Mesendoderm (in vitro differentiated cells): ENCODE measurements at regions not wholly inside any gene's neighbourhood (a gene's known extent, or its start where the extent isn't known, plus 50 kb on each side); places are given as distances from the start of the nearest gene placed in this dataset.
A peak's percentile ranks its signal among the peaks of the same experiment; 100 is the strongest.

Experiments
- DNase-seq: peaks from one replicate; pipeline ENCODE4 v3.0.0; 2013
- H2AK5ac ChIP-seq: 2 replicates; pipeline ENCODE4 v1.6.1; 2013; ENCODE audit warnings: low read length, inconsistent platforms
- H2BK120ac ChIP-seq: 2 replicates; pipeline ENCODE4 v1.6.1; 2013; ENCODE audit warnings: low read depth, mild to moderate bottlenecking, low read length, moderate library complexity, mixed read lengths
- H2BK15ac ChIP-seq: replicated peaks from 2 replicates; pipeline ENCODE4 v1.6.1; 2013; ENCODE audit warnings: low read depth, mild to moderate bottlenecking, moderate library complexity
- H2BK5ac ChIP-seq: 2 replicates; pipeline ENCODE4 v1.6.1; 2013; ENCODE audit warnings: low read length, inconsistent platforms
- H3K18ac ChIP-seq: 2 replicates; pipeline ENCODE4 v1.6.1; 2013; ENCODE audit warnings: mild to moderate bottlenecking, low read length, mixed read lengths
- H3K23ac ChIP-seq: one replicate; pipeline ENCODE4 v1.6.1; 2013; ENCODE audit warnings: low read length
- H3K27ac ChIP-seq: 2 replicates; pipeline ENCODE4 v1.5.1; 2013; ENCODE audit warnings: low read depth, mild to moderate bottlenecking, inconsistent platforms, low read length, moderate library complexity
- H3K27me3 ChIP-seq: 2 replicates; pipeline ENCODE4 v1.6.1; 2013; ENCODE audit warnings: low read length, control low read depth, mild to moderate bottlenecking, inconsistent platforms; ENCODE audit not compliant: insufficient read depth, poor library complexity
- H3K36me3 ChIP-seq: 2 replicates; pipeline ENCODE4 v1.6.1; 2013; ENCODE audit warnings: low read length, inconsistent platforms; ENCODE audit not compliant: control insufficient read depth, insufficient read depth
- H3K4ac ChIP-seq: one replicate; pipeline ENCODE4 v1.6.1; 2013; ENCODE audit warnings: low read depth, mild to moderate bottlenecking, low read length, moderate library complexity
- H3K4me1 ChIP-seq: 2 replicates; pipeline ENCODE4 v1.6.1; 2013; ENCODE audit warnings: low read depth, low read length, inconsistent platforms; ENCODE audit not compliant: control insufficient read depth
- H3K4me2 ChIP-seq: 2 replicates; pipeline ENCODE4 v1.6.1; 2013; ENCODE audit warnings: low read length
- H3K4me3 ChIP-seq: 2 replicates; pipeline ENCODE4 v1.5.1; 2013; ENCODE audit warnings: mild to moderate bottlenecking, low read length
- H3K56ac ChIP-seq: one replicate; pipeline ENCODE4 v1.6.1; 2013; ENCODE audit warnings: low read length
- H3K79me1 ChIP-seq: 2 replicates; pipeline ENCODE4 v1.6.1; 2013; ENCODE audit warnings: low read length, inconsistent platforms
- H3K79me2 ChIP-seq: 2 replicates; pipeline ENCODE4 v1.6.1; 2013; ENCODE audit warnings: mild to moderate bottlenecking, low read length; ENCODE audit not compliant: control insufficient read depth, insufficient read depth
- H3K9ac ChIP-seq: 2 replicates; pipeline ENCODE4 v1.6.1; 2013; ENCODE audit warnings: low read length, inconsistent platforms
- H4K5ac ChIP-seq: one replicate; pipeline ENCODE4 v1.6.1; 2013; ENCODE audit warnings: low read length
- H4K8ac ChIP-seq: one replicate; pipeline ENCODE4 v1.6.1; 2013; ENCODE audit warnings: low read depth, mild to moderate bottlenecking, control low read depth, low read length, moderate library complexity
- WGBS: extraction: QIAGEN DNeasy Blood & Tissue Kit; methylation state at CpG from one replicate; pipeline ENCODE4 v1.1.7; 2013; ENCODE audit warnings: low lambda C conversion rate, missing lambda C conversion rate; ENCODE audit not compliant: insufficient coverage; ENCODE audit errors: extremely low coverage; 5-methylcytosine and 5-hydroxymethylcytosine counted together

DNA sequence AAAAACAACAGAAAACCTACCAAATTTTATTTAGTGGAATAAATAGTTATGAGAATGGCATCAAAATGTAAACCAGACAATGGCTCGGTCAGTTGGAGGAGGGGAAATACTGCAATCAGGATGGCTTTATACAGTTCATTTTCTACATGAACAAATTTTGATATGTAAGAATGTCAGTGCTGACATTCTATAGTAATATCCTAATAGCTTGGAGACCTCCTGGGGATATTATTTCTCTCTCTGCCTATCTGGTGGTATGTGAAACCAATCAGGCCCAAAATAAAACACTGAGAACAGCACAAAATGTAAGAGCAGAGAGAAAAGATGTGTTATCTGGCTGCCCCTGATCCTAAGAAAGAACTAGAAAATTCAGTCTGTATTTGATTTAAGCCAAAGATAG lies 327.7 kb downstream of the UBE3D start:
- no peak overlapping the region for H2AK5ac ChIP-seq
- DNase-seq = no peak
- H3K56ac ChIP-seq = no peak overlapping the region
- H3K23ac ChIP-seq = no peak overlapping the region
- H2BK15ac ChIP-seq = no peak overlapping the region
- no peaks in the 10 kb centered on the region for H3K27me3 ChIP-seq
- no peaks in the 10 kb centered on the region for H3K4me1 ChIP-seq
- no peak overlapping the region for H3K18ac ChIP-seq
- H3K4me3 ChIP-seq = no peak overlapping the region
- H2BK5ac ChIP-seq = no peak overlapping the region
- no peaks in the 10 kb centered on the region for H3K79me1 ChIP-seq
- no peak overlapping the region for H3K9ac ChIP-seq
- H3K36me3 ChIP-seq = no peaks in the 10 kb centered on the region
- H2BK120ac ChIP-seq = no peak overlapping the region
- no peak overlapping the region for H3K27ac ChIP-seq
- no peak overlapping the region for H4K5ac ChIP-seq
- H3K4me2 ChIP-seq = no peak overlapping the region
- H3K79me2 ChIP-seq = no peaks in the 10 kb centered on the region
- no peak overlapping the region for H3K4ac ChIP-seq
- no peak overlapping the region for H4K8ac ChIP-seq
- WGBS = no CpG with 5 or more reads among the region's 1 CpG

DNA sequence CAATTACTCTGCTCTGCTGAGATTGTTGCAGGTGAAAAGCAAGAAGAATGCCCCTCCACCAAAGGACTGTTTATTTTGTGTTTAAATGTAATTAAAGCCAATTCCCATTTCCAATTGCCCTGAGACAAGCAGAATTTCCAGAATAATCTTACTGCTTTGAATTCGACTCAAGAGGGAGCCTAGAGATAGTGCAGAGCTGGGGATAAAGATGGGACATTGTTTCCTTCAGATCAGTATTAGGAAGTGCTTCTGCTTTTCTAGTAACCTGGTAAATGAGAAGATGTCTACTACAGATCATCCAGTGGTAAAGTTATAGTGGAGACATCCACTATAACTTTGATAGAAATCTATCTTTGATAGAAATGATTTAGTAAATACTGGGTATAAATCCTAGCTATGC lies 326.9 kb downstream of the UBE3D start:
- H4K5ac ChIP-seq = no peak overlapping the region
- no peak overlapping the region for H3K4me3 ChIP-seq
- no peak overlapping the region for H2BK120ac ChIP-seq
- H3K4ac ChIP-seq = no peak overlapping the region
- no peak overlapping the region for H2BK5ac ChIP-seq
- no CpG with 5 or more reads among the region's 1 CpG for WGBS
- no peak overlapping the region for H3K9ac ChIP-seq
- H3K18ac ChIP-seq = no peak overlapping the region
- no peak overlapping the region for H3K56ac ChIP-seq
- peak; percentile 11 for DNase-seq
- H3K4me2 ChIP-seq = no peak overlapping the region
- no peak overlapping the region for H2AK5ac ChIP-seq
- no peaks in the 10 kb centered on the region for H3K79me2 ChIP-seq
- H4K8ac ChIP-seq = no peak overlapping the region
- H3K36me3 ChIP-seq = no peaks in the 10 kb centered on the region
- H3K23ac ChIP-seq = no peak overlapping the region
- H3K4me1 ChIP-seq = no peaks in the 10 kb centered on the region
- no peaks in the 10 kb centered on the region for H3K79me1 ChIP-seq
- H3K27me3 ChIP-seq = no peaks in the 10 kb centered on the region
- H2BK15ac ChIP-seq = no peak overlapping the region
- no peak overlapping the region for H3K27ac ChIP-seq

DNA sequence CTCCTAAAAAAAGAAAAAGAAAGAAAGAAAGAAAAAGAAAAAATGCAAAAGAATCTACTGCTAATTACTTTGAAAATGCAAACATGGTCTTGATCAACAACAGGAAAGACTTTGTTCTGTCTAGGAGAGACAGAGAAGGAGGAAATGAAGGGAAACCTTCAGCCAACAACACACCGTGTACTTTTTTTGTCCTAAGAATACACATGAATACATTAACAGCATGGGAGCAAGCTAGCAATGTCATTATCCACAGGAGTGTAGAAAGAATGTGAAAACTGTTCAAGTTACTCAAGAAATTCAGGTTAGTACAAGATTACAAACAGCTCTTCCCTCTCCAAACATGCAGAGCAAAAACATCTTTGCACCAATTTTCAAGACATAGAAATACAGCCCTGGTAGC lies 326.3 kb downstream of the UBE3D start:
- Histone ChIP-seq H3K36me3 (no peaks in the 10 kb centered on the region), H2BK5ac (no peak overlapping the region), H3K4me1 (no peaks in the 10 kb centered on the region), H4K5ac (no peak overlapping the region), H3K27me3 (no peaks in the 10 kb centered on the region), H3K79me1 (no peaks in the 10 kb centered on the region), H3K56ac (no peak overlapping the region), H3K27ac (no peak overlapping the region), H3K23ac (no peak overlapping the region), H3K4ac (no peak overlapping the region), H3K18ac (no peak overlapping the region), H2BK15ac (no peak overlapping the region), H3K9ac (no peak overlapping the region), H3K4me2 (no peak overlapping the region), H2BK120ac (no peak overlapping the region), H4K8ac (no peak overlapping the region), H2AK5ac (no peak overlapping the region), H3K79me2 (no peaks in the 10 kb centered on the region), H3K4me3 (no peak overlapping the region)
- WGBS = no CpG with 5 or more reads among the region's 1 CpG
- DNase-seq = no peak

DNA sequence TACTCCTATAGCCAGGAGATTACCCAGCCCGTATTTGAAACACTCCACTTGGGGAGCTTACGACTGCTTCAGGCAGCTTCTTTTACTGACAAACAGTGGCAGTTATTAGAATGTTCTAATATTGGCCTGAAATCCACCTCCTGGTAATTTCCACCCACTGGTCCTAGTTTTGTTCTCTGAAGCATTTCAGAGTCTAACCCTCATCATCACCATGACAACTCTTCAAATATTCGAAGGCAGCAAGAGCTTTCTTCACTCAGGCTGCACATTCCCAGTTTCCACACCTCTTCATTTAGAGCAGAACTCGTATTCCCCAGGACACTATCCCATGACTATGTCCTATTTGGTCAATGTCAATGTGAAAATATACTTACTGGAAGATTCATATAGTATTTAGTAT lies 325.6 kb downstream of the UBE3D start:
- no peak overlapping the region for H2BK5ac ChIP-seq
- H3K4me3 ChIP-seq = no peak overlapping the region
- H3K56ac ChIP-seq = no peak overlapping the region
- H3K27ac ChIP-seq = no peak overlapping the region
- no peak for DNase-seq
- no peaks in the 10 kb centered on the region for H3K27me3 ChIP-seq
- H4K8ac ChIP-seq = no peak overlapping the region
- H3K36me3 ChIP-seq = no peaks in the 10 kb centered on the region
- no peak overlapping the region for H3K4ac ChIP-seq
- no CpG with 5 or more reads among the region's 4 CpGs for WGBS
- H2BK120ac ChIP-seq = no peak overlapping the region
- H3K79me2 ChIP-seq = no peaks in the 10 kb centered on the region
- no peak overlapping the region for H3K23ac ChIP-seq
- H3K18ac ChIP-seq = no peak overlapping the region
- no peak overlapping the region for H2AK5ac ChIP-seq
- H3K4me1 ChIP-seq = no peaks in the 10 kb centered on the region
- no peaks in the 10 kb centered on the region for H3K79me1 ChIP-seq
- no peak overlapping the region for H3K4me2 ChIP-seq
- H3K9ac ChIP-seq = no peak overlapping the region
- H2BK15ac ChIP-seq = no peak overlapping the region
- no peak overlapping the region for H4K5ac ChIP-seq

DNA sequence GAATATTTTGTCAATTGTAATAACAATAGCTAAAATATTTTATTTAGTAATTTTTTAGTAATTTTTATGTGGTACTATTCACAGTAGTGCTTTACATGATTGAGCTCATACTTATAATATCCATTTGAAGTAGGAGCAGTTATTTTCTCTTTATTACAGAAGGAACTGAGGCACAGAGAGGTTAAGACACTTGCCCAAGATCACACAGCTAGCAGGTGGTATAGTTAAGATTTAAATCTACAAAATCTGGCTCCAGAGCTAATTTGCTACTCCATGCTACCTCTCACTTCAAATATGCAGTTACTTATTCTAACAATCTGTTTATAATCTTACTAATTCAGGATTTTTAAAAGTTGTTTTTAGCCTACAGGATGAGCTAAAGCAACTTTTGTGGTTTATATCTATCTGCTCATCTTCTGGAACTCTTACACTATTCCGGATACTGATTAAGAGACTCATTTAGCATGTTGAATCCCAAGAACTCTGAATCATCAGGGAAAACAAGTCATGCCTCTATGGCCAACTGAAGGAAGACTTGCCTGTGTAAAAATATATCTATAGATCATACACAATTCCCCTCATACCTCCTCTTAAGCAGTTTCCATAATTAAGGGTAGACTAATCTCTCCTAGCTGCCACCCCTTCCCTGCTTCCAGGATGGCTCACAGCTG lies 324.2 kb downstream of the UBE3D start:
- no peak overlapping the region for H2BK15ac ChIP-seq
- no peak overlapping the region for H3K4ac ChIP-seq
- H4K8ac ChIP-seq = no peak overlapping the region
- no peak overlapping the region for H3K27ac ChIP-seq
- no peaks in the 10 kb centered on the region for H3K36me3 ChIP-seq
- H2BK5ac ChIP-seq = no peak overlapping the region
- H3K23ac ChIP-seq = no peak overlapping the region
- H4K5ac ChIP-seq = no peak overlapping the region
- H3K4me1 ChIP-seq = no peaks in the 10 kb centered on the region
- no peaks in the 10 kb centered on the region for H3K27me3 ChIP-seq
- no peaks in the 10 kb centered on the region for H3K79me1 ChIP-seq
- no peak overlapping the region for H3K4me3 ChIP-seq
- no peak overlapping the region for H3K9ac ChIP-seq
- no peaks in the 10 kb centered on the region for H3K79me2 ChIP-seq
- H3K4me2 ChIP-seq = no peak overlapping the region
- H2BK120ac ChIP-seq = no peak overlapping the region
- WGBS = no CpG with 5 or more reads among the region's 1 CpG
- H3K18ac ChIP-seq = no peak overlapping the region
- no peak overlapping the region for H3K56ac ChIP-seq
- DNase-seq = no peak
- H2AK5ac ChIP-seq = no peak overlapping the region

DNA sequence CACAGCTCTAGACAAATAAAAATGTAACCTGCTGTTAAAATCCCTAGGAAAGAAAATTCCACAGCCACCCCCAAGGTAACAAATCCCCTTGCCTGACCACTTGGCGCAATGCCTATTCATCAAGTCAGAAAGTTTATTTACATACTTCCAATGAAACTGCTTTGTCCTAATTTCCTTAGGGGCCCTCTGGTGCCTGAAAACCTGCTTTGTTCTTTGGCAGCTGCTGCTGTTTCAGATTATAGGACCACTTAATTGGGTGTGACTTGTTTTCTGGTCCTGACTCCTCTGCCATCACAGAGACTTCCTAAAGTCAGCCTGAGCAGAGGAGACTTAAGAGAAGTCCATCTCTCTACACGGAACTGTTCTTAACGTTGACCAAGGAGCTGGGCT lies 323.6 kb downstream of the UBE3D start:
- Histone ChIP-seq H4K8ac (no peak overlapping the region), H3K36me3 (no peaks in the 10 kb centered on the region), H3K4me3 (no peak overlapping the region), H3K79me2 (no peaks in the 10 kb centered on the region), H2BK15ac (no peak overlapping the region), H2AK5ac (no peak overlapping the region), H4K5ac (no peak overlapping the region), H3K4me1 (no peaks in the 10 kb centered on the region), H3K27me3 (no peaks in the 10 kb centered on the region), H2BK5ac (no peak overlapping the region), H2BK120ac (no peak overlapping the region), H3K4ac (no peak overlapping the region), H3K18ac (no peak overlapping the region), H3K27ac (no peak overlapping the region), H3K4me2 (no peak overlapping the region), H3K79me1 (no peaks in the 10 kb centered on the region), H3K23ac (no peak overlapping the region), H3K56ac (no peak overlapping the region), H3K9ac (no peak overlapping the region)
- DNase-seq = no peak
- WGBS = no CpG with 5 or more reads among the region's 3 CpGs
